ENCODE measurements at regions not wholly inside any gene's neighbourhood (a gene's known extent, or its start where the extent isn't known, plus 50 kb on each side); places are given as distances from the start of the nearest gene placed in this dataset.
A peak's percentile ranks its signal among the peaks of the same experiment; 100 is the strongest.
"Not testable (repeated sequence)": the region's sequence is repeated elsewhere in the genome, so short reads cannot be mapped to it uniquely, and the experiment has no call there.

- DNase-seq (ENCODE audit: low read depth): no peak
Observed at GRCh38 chr5:115469904-115470516, 74.6 kb downstream of the FEM1C start.

- DNase-seq (ENCODE audit: low read depth): no peak
Observed at GRCh38 chr5:115467628-115468027, 76.9 kb downstream of the FEM1C start.

GRCh38 chr5:115465431-115465830 is 79.1 kb downstream of the FEM1C start:
- DNase-seq (ENCODE audit: low read depth): no peak

DNA sequence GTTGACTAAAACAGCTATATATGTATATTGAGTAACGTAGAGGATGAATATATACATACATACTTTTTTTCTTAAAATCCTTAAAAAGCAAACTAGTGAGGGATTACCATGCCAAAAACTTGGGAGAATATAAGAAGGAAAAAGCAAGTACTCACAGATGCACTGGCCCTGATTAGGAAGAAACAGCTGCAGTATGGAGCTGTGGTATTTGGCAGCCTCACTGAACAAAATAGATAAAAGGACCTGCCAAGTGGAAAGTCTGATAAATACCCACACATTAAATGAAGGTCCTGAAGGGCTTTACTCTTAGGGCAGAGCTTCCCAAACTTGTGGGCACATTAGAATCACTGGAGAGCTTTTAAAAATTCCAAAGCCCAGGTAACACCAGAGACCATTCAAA is 80.6 kb downstream of the FEM1C start:
- no peak for DNase-seq (ENCODE audit: low read depth)

- no peak for DNase-seq (ENCODE audit: low read depth)
Observed at GRCh38 chr5:115461506-115462290, 82.9 kb downstream of the FEM1C start.

DNA sequence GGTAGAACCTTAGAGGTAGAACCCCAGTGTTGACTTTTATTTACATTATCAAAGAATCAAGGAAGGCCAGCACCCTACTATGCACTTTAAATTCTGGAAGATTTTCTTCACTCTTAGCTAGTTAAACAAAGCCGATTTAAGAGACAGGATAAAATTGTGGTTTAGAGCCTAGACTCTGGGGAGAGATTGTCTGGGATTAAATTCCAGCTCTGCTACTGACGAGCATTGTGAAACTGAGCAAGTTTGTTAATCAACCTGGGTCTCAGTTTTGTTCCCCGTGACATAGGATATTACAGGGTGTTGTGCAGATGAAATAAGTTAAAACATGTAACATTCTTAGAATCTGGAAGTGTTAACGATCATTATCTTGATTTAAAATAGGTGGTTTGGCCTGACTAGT is 83.5 kb downstream of the FEM1C start:
- no peak for DNase-seq (ENCODE audit: low read depth)

GRCh38 chr5:115460472-115460871 is 84.1 kb downstream of the FEM1C start:
- no peak for DNase-seq (ENCODE audit: low read depth)

- DNase-seq (ENCODE audit: low read depth): no peak
Observed at GRCh38 chr5:115459855-115460341, 84.7 kb downstream of the FEM1C start.

GRCh38 chr5:115458416-115458815 is 86.2 kb downstream of the FEM1C start:
- DNase-seq (ENCODE audit: low read depth): no peak

- peak; percentile 64 for DNase-seq (ENCODE audit: low read depth)
Observed at GRCh38 chr5:115458003-115458409, 86.6 kb downstream of the FEM1C start.

DNA sequence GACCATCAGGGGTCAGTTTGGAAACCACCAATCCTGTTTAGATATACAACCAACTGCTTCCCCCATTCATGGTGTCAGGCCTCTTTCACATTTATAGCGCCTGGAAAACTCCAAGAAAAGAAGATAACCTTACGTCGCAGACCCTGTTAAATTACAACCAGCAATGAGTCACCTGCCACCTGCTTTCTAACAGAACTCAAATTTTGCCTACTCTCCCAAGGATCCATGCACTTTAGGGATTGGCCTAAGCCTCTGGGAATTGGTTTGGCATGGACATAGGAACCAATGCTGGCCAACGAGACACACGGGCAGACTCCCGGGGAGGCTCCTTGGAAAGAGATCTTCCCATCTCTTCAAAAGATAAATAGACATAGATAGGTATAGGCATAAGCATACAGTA is 87.0 kb downstream of the FEM1C start:
- no peak for DNase-seq (ENCODE audit: low read depth)

DNA sequence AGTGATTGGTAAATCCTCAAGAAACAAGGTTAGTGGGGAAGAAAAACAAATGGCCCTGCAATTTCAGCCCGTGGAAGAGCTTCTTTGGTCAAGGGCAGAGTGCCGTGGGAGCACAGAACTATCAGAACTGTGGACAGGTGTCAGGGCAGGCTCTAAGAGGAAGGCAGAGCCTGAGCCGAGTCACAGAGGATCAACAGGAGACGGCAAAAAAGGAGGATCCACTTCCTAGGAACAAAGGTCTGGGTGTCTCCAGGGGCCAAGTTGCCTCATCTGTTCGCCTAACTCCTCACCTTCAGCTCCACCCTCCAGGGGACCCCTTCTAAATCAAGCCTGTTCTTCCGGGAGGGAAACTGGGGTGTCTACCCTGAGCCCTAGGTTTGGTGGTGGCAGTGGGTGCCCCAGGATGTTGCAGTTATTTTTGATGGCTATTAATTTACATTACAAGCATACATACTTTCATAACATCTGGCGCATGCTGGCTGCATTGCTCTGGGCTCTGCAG is 88.0 kb downstream of the FEM1C start:
- no peak for DNase-seq (ENCODE audit: low read depth)

- no peak for DNase-seq (ENCODE audit: low read depth)
Observed at GRCh38 chr5:115456056-115456455, 88.5 kb downstream of the FEM1C start.

GRCh38 chr5:115455301-115455707 is 89.3 kb downstream of the FEM1C start:
- DNase-seq (ENCODE audit: low read depth): no peak

GRCh38 chr5:115453391-115454095 is 91.0 kb downstream of the FEM1C start:
- no peak for DNase-seq (ENCODE audit: low read depth)

GRCh38 chr5:115452536-115453235 is 91.9 kb downstream of the FEM1C start:
- DNase-seq (ENCODE audit: low read depth): no peak

DNA sequence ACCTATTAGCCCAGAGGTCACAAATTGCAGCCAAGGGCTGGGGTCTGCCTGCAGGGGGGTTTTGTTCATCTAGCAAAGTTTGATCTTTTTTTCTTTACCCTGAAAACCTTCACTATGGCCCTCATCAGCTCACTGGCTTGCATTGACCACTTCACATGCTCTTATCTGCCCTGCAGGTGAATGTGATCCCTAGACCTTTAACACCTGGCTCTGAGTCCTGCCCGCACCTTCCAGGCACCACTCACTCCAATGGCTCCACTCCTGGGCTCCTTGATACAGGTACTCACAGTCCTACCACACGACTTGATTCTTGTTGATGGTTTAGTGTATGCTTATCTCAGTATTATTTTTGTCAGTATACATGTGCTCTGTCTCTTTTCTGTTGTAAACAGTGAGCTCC is 92.5 kb downstream of the FEM1C start:
- no peak for DNase-seq (ENCODE audit: low read depth)

DNA sequence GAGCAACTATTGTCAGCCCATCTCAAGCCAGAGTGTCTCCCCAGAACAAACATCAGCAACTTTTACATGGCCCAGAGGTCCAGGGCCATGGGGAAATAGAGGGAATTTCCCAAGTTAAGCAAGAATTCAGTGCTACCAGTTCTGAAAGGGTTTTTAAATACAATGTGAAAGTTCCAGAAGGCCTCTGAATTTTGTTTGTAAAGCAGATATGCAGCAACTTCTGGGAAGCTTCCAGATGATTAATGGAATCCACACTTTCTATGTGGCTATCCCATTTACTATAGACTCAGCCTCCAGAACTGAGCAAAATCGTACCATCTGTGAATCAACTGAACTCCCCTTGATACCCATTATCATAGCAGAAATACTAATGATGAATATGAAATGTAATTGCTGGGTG is 93.8 kb downstream of the FEM1C start:
- no peak for DNase-seq (ENCODE audit: low read depth)

DNA sequence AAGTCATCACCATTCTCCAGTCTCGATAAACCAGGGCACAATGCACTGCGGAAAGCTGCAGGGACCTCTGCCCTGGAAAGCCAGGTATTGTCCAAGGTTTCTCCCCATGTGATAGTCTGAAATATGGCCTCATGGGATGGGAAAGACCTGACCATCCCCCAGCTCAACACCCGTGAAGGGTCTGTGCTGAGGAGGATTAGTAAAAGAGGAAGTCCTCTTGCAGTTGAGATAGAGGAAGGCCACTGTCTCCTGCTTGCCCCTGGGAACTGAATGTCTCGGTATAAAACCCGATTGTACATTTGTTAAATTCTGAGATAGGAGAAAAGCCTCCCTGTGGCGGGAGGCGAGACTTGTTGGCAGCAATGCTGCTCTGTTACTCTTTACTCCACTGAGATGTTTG is 95.9 kb downstream of the FEM1C start:
- DNase-seq (ENCODE audit: low read depth): not testable (repeated sequence)

GRCh38 chr5:115440782-115441451 is 103.7 kb downstream of the FEM1C start:
- DNase-seq (ENCODE audit: low read depth): no peak

DNA sequence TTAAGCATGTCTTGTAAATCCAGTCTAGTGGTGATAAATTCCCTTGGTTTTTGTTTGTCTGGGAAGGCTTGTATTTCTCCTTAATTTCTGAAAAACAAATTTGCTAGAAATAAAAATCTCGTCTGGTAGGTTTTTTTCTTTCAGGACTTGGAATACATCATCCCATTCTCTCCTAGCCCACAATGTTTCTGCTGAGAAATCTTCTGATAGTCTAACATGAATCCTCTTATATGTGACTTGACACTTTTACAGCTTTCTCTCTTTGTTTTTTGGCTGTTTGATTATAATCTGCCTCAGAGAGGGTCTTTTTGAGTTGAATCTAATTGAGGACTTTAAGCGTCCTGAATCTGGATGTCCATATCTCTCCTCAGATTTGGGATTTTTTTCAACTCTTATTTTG is 104.9 kb downstream of the FEM1C start:
- no peak for DNase-seq (ENCODE audit: low read depth)

Data from forelimb muscle (tissue), 1 donor.